BLaER1 (cell line): ENCODE measurements at regions not wholly inside any gene's neighbourhood (a gene's known extent, or its start where the extent isn't known, plus 50 kb on each side); places are given as distances from the start of the nearest gene placed in this dataset.

Experiments used
- H3K27ac ChIP-seq: shearing (Covaris generic); formaldehyde crosslinking; 2 replicates; pipeline ENCODE4 v1.8.1; 2022
- H3K27me3 ChIP-seq: shearing (Covaris generic); formaldehyde crosslinking; 2 replicates; pipeline ENCODE4 v1.8.1; 2022
- H3K36me3 ChIP-seq: shearing (Covaris generic); formaldehyde crosslinking; 2 replicates; pipeline ENCODE4 v1.8.1; 2022
- H3K4me1 ChIP-seq: shearing (Covaris generic); formaldehyde crosslinking; 2 replicates; pipeline ENCODE4 v1.8.1; 2022
- H3K4me2 ChIP-seq: shearing (Covaris generic); formaldehyde crosslinking; 2 replicates; pipeline ENCODE4 v1.8.1; 2022
- H3K4me3 ChIP-seq: shearing (Covaris generic); formaldehyde crosslinking; 2 replicates; pipeline ENCODE4 v1.8.1; 2022
- H3K9ac ChIP-seq: shearing (Covaris generic); formaldehyde crosslinking; 2 replicates; pipeline ENCODE4 v1.8.1; 2022
- H3K9me3 ChIP-seq: shearing (Covaris generic); formaldehyde crosslinking; 2 replicates; pipeline ENCODE4 v1.8.1; 2022
- H4K20me1 ChIP-seq: shearing (Covaris generic); formaldehyde crosslinking; 2 replicates; pipeline ENCODE4 v1.8.1; 2022
- Cebpa-rat ChIP-seq: shearing (Covaris generic); IDR thresholded peaks from 2 replicates; pipeline ENCODE4 v1.8.1; 2022

GRCh38 chr3:191804935-191805334 is 344.0 kb downstream of the PYDC2 start:
- Histone ChIP-seq H3K27me3 (no peaks in the 10 kb centered on the region), H3K27ac (no peak overlapping the region), H3K36me3 (no peaks in the 10 kb centered on the region), H3K4me2 (no peak overlapping the region), H3K4me3 (no peak overlapping the region), H4K20me1 (no peaks in the 10 kb centered on the region), H3K9ac (no peak overlapping the region), H3K9me3 (peaks cover 18% of the 10 kb centered on the region; the same call in 1 of the 2 replicates), H3K4me1 (no peaks in the 10 kb centered on the region)
- no peak for TF ChIP-seq Cebpa-rat

- TF ChIP-seq Cebpa-rat: no peak
- Histone ChIP-seq H3K4me3 (no peak overlapping the region), H3K4me2 (no peak overlapping the region), H3K36me3 (no peaks in the 10 kb centered on the region), H3K9me3 (no peaks in the 10 kb centered on the region), H3K4me1 (no peaks in the 10 kb centered on the region), H3K27me3 (no peaks in the 10 kb centered on the region), H4K20me1 (no peaks in the 10 kb centered on the region), H3K9ac (no peak overlapping the region), H3K27ac (no peak overlapping the region)
Measured at GRCh38 chr3:191808073-191808472, 347.1 kb downstream of the PYDC2 start.

GRCh38 chr3:191809326-191809949 is 348.5 kb downstream of the PYDC2 start:
- H3K9me3 ChIP-seq: no peaks in the 10 kb centered on the region
- H3K27me3 ChIP-seq: no peaks in the 10 kb centered on the region
- no peak overlapping the region for H3K9ac ChIP-seq
- H4K20me1 ChIP-seq: no peaks in the 10 kb centered on the region
- TF ChIP-seq Cebpa-rat: no peak
- H3K27ac ChIP-seq: no peak overlapping the region
- no peaks in the 10 kb centered on the region for H3K36me3 ChIP-seq
- H3K4me1 ChIP-seq: no peaks in the 10 kb centered on the region
- no peak overlapping the region for H3K4me3 ChIP-seq
- no peak overlapping the region for H3K4me2 ChIP-seq

- Histone ChIP-seq H3K4me1 (no peaks in the 10 kb centered on the region), H3K27me3 (no peaks in the 10 kb centered on the region), H3K4me3 (no peak overlapping the region), H3K9ac (no peak overlapping the region), H4K20me1 (no peaks in the 10 kb centered on the region), H3K4me2 (no peak overlapping the region), H3K9me3 (no peaks in the 10 kb centered on the region), H3K27ac (no peak overlapping the region), H3K36me3 (no peaks in the 10 kb centered on the region)
- no peak for TF ChIP-seq Cebpa-rat
Measured at GRCh38 chr3:191813245-191813644, 352.3 kb downstream of the PYDC2 start.

GRCh38 chr3:191848818-191849217 is 387.9 kb downstream of the PYDC2 start:
- Histone ChIP-seq H3K27me3 (no peaks in the 10 kb centered on the region), H3K36me3 (no peaks in the 10 kb centered on the region), H3K9me3 (no peaks in the 10 kb centered on the region), H4K20me1 (no peaks in the 10 kb centered on the region), H3K4me3 (no peak overlapping the region), H3K27ac (no peak overlapping the region), H3K4me2 (no peak overlapping the region), H3K9ac (no peak overlapping the region), H3K4me1 (no peaks in the 10 kb centered on the region)
- no peak for TF ChIP-seq Cebpa-rat

- no peaks in the 10 kb centered on the region for H3K4me1 ChIP-seq
- no peak overlapping the region for H3K4me2 ChIP-seq
- no peaks in the 10 kb centered on the region for H3K36me3 ChIP-seq
- no peaks in the 10 kb centered on the region for H3K27me3 ChIP-seq
- H4K20me1 ChIP-seq: no peaks in the 10 kb centered on the region
- no peak overlapping the region for H3K9ac ChIP-seq
- no peaks in the 10 kb centered on the region for H3K9me3 ChIP-seq
- no peak overlapping the region for H3K4me3 ChIP-seq
- H3K27ac ChIP-seq: no peak overlapping the region
- no peak for TF ChIP-seq Cebpa-rat
Measured at GRCh38 chr3:191859531-191859930, 398.6 kb downstream of the PYDC2 start.

GRCh38 chr3:191869738-191870415 is 408.9 kb downstream of the PYDC2 start:
- no peaks in the 10 kb centered on the region for H3K9me3 ChIP-seq
- H3K4me3 ChIP-seq: no peak overlapping the region
- no peak overlapping the region for H3K27ac ChIP-seq
- no peaks in the 10 kb centered on the region for H3K4me1 ChIP-seq
- no peaks in the 10 kb centered on the region for H3K27me3 ChIP-seq
- H3K4me2 ChIP-seq: no peak overlapping the region
- no peaks in the 10 kb centered on the region for H3K36me3 ChIP-seq
- H3K9ac ChIP-seq: no peak overlapping the region
- no peak for TF ChIP-seq Cebpa-rat
- no peaks in the 10 kb centered on the region for H4K20me1 ChIP-seq

- Histone ChIP-seq H3K4me1 (no peaks in the 10 kb centered on the region), H3K9me3 (no peaks in the 10 kb centered on the region), H3K36me3 (no peaks in the 10 kb centered on the region), H3K9ac (no peak overlapping the region), H3K4me2 (no peak overlapping the region), H3K27me3 (no peaks in the 10 kb centered on the region), H4K20me1 (no peaks in the 10 kb centered on the region), H3K27ac (no peak overlapping the region), H3K4me3 (no peak overlapping the region)
- no peak for TF ChIP-seq Cebpa-rat
Measured at GRCh38 chr3:191873736-191874135, 412.8 kb downstream of the PYDC2 start.

- Histone ChIP-seq H3K27ac (no peak overlapping the region), H3K4me3 (no peak overlapping the region), H3K36me3 (no peaks in the 10 kb centered on the region), H3K9ac (no peak overlapping the region), H3K27me3 (no peaks in the 10 kb centered on the region), H3K4me2 (no peak overlapping the region), H3K9me3 (no peaks in the 10 kb centered on the region), H3K4me1 (no peaks in the 10 kb centered on the region), H4K20me1 (no peaks in the 10 kb centered on the region)
- no peak for TF ChIP-seq Cebpa-rat
Measured at GRCh38 chr3:191882289-191882688, 421.3 kb downstream of the PYDC2 start.

GRCh38 chr3:191884132-191884531 is 423.2 kb downstream of the PYDC2 start:
- H3K27me3 ChIP-seq: no peaks in the 10 kb centered on the region
- H3K4me3 ChIP-seq: no peak overlapping the region
- H4K20me1 ChIP-seq: no peaks in the 10 kb centered on the region
- no peak overlapping the region for H3K4me2 ChIP-seq
- H3K36me3 ChIP-seq: no peaks in the 10 kb centered on the region
- H3K9me3 ChIP-seq: no peaks in the 10 kb centered on the region
- H3K27ac ChIP-seq: no peak overlapping the region
- no peak for TF ChIP-seq Cebpa-rat
- H3K4me1 ChIP-seq: no peaks in the 10 kb centered on the region
- H3K9ac ChIP-seq: no peak overlapping the region
